ENCODE measurements at regions not wholly inside any gene's neighbourhood (a gene's known extent, or its start where the extent isn't known, plus 50 kb on each side); places are given as distances from the start of the nearest gene placed in this dataset.

- no peak overlapping the region for H3K27ac Mint-ChIP-seq
These were observed 77.3 kb upstream of the MSX1 start for GRCh38 chr4:4781936-4782707.

GRCh38 chr4:4780729-4781244 lies 78.7 kb upstream of the MSX1 start:
- DNase-seq, result no peak
- no peaks in the 10 kb centered on the region for H3K9me3 Mint-ChIP-seq
- H3K4me1 Mint-ChIP-seq, result no peaks in the 10 kb centered on the region
- H3K27me3 Mint-ChIP-seq, result peaks cover 2% of the 10 kb centered on the region
- H3K36me3 Mint-ChIP-seq (ENCODE audit: low read depth), result no peaks in the 10 kb centered on the region
- H3K4me3 Mint-ChIP-seq, result no peak overlapping the region
- H3K27ac Mint-ChIP-seq, result no peak overlapping the region
- no peak for ATAC-seq

More at GRCh38 chr4:4781936-4782707, 77.3 kb upstream of the MSX1 start:
- Mint-ChIP-seq H3K27me3 (no peaks in the 10 kb centered on the region), H3K4me3 (no peak overlapping the region), H3K4me1 (no peaks in the 10 kb centered on the region), H3K36me3 (ENCODE audit: low read depth) (no peaks in the 10 kb centered on the region), H3K9me3 (peaks cover 6% of the 10 kb centered on the region)
- no peak for ATAC-seq
- no peak for DNase-seq

- ATAC-seq (no peak), DNase-seq (no peak)
- Mint-ChIP-seq H3K4me3 (no peak overlapping the region), H3K27ac (no peak overlapping the region), H3K9me3 (no peaks in the 10 kb centered on the region), H3K27me3 (peaks cover 2% of the 10 kb centered on the region), H3K36me3 (ENCODE audit: low read depth) (no peaks in the 10 kb centered on the region), H3K4me1 (no peaks in the 10 kb centered on the region)
These were observed 80.0 kb upstream of the MSX1 start for GRCh38 chr4:4779486-4779885.

- no peak for ATAC-seq
These were observed 80.4 kb upstream of the MSX1 start for GRCh38 chr4:4779054-4779453.

DNA sequence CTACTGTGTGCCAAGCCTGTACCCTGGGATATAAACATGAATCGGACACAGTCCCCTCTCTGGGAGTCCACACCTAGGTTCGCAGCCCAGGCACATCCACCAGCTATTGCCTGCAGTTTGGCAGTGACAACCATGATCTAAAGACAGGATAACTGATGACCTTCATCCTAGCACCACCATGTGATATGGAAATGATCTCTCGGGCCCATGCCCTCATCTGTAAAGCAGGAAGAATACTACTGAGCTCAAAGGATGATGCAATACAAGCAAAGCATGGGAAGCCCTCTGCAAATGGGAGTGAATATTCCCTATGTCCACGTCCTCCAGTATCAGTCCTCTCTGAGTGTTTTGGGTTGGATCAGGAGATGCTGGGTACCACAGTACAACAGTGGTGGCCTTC lies 80.9 kb upstream of the MSX1 start:
- Mint-ChIP-seq H3K4me3 (no peak overlapping the region), H3K36me3 (ENCODE audit: low read depth) (no peaks in the 10 kb centered on the region), H3K9me3 (no peaks in the 10 kb centered on the region), H3K27ac (no peak overlapping the region), H3K4me1 (no peaks in the 10 kb centered on the region), H3K27me3 (peaks cover 2% of the 10 kb centered on the region)
- DNase-seq (no peak), ATAC-seq (no peak)

More at GRCh38 chr4:4779054-4779453, 80.4 kb upstream of the MSX1 start:
- Mint-ChIP-seq H3K36me3 (ENCODE audit: low read depth) (no peaks in the 10 kb centered on the region), H3K27me3 (peaks cover 2% of the 10 kb centered on the region), H3K27ac (no peak overlapping the region), H3K4me1 (no peaks in the 10 kb centered on the region), H3K9me3 (no peaks in the 10 kb centered on the region), H3K4me3 (no peak overlapping the region)
- no peak for DNase-seq

- ATAC-seq, result no peak
- no peak overlapping the region for H3K4me3 Mint-ChIP-seq
These were observed 82.5 kb upstream of the MSX1 start for GRCh38 chr4:4776934-4777333.

GRCh38 chr4:4776335-4776734 lies 83.1 kb upstream of the MSX1 start:
- Mint-ChIP-seq H3K9me3 (no peaks in the 10 kb centered on the region), H3K27ac (no peak overlapping the region), H3K4me3 (no peak overlapping the region), H3K4me1 (no peaks in the 10 kb centered on the region), H3K27me3 (peaks cover 2% of the 10 kb centered on the region), H3K36me3 (ENCODE audit: low read depth) (no peaks in the 10 kb centered on the region)
- ATAC-seq, result no peak
- DNase-seq, result no peak

More at GRCh38 chr4:4776934-4777333, 82.5 kb upstream of the MSX1 start:
- Mint-ChIP-seq H3K27ac (no peak overlapping the region), H3K36me3 (ENCODE audit: low read depth) (no peaks in the 10 kb centered on the region), H3K27me3 (peaks cover 2% of the 10 kb centered on the region), H3K4me1 (no peaks in the 10 kb centered on the region), H3K9me3 (no peaks in the 10 kb centered on the region)
- DNase-seq, result no peak

- Mint-ChIP-seq H3K4me3 (no peak overlapping the region), H3K27ac (no peak overlapping the region), H3K9me3 (no peaks in the 10 kb centered on the region), H3K4me1 (no peaks in the 10 kb centered on the region), H3K36me3 (ENCODE audit: low read depth) (no peaks in the 10 kb centered on the region), H3K27me3 (peaks cover 2% of the 10 kb centered on the region)
- DNase-seq (no peak), ATAC-seq (no peak)
These were observed 83.9 kb upstream of the MSX1 start for GRCh38 chr4:4775493-4776004.

DNA sequence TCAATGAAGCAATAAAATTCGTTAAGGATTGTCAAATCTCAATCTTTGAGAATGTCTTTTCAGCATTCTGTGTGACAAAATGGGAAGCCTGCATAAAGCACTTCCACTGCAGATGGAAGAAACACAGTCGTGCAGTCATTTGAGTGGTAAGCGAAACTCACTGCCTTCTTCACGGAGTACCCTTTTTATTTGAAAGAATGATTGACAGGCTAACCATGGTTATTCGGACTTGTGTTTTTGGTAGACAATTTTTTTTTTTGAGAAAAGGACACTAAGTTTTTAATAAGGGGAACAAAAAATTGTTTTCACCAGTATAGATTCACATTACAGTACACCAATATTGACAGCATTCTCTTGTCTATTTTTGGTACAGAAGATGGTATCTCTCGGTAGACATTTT lies 86.9 kb upstream of the MSX1 start:
- H3K4me3 Mint-ChIP-seq, result no peak overlapping the region
- H3K27me3 Mint-ChIP-seq, result peaks cover 2% of the 10 kb centered on the region
- no peak for DNase-seq
- no peaks in the 10 kb centered on the region for H3K36me3 Mint-ChIP-seq (ENCODE audit: low read depth)
- no peaks in the 10 kb centered on the region for H3K4me1 Mint-ChIP-seq
- H3K27ac Mint-ChIP-seq, result no peak overlapping the region
- no peaks in the 10 kb centered on the region for H3K9me3 Mint-ChIP-seq
- ATAC-seq, result no peak

GRCh38 chr4:4771160-4771559 lies 88.3 kb upstream of the MSX1 start:
- H3K27ac Mint-ChIP-seq, result no peak overlapping the region
- no peak for DNase-seq
- ATAC-seq, result no peak

GRCh38 chr4:4770610-4771009 lies 88.9 kb upstream of the MSX1 start:
- peaks cover 4% of the 10 kb centered on the region for H3K9me3 Mint-ChIP-seq
- DNase-seq (no peak), ATAC-seq (no peak)
- H3K4me3 Mint-ChIP-seq, result no peak overlapping the region
- no peaks in the 10 kb centered on the region for H3K4me1 Mint-ChIP-seq
- no peaks in the 10 kb centered on the region for H3K27me3 Mint-ChIP-seq
- no peaks in the 10 kb centered on the region for H3K36me3 Mint-ChIP-seq (ENCODE audit: low read depth)
- no peak overlapping the region for H3K27ac Mint-ChIP-seq

More at GRCh38 chr4:4771160-4771559, 88.3 kb upstream of the MSX1 start:
- Mint-ChIP-seq H3K27me3 (peaks cover under 1% of the 10 kb centered on the region), H3K36me3 (ENCODE audit: low read depth) (no peaks in the 10 kb centered on the region), H3K4me3 (no peak overlapping the region), H3K4me1 (no peaks in the 10 kb centered on the region), H3K9me3 (peaks cover 4% of the 10 kb centered on the region)

DNA sequence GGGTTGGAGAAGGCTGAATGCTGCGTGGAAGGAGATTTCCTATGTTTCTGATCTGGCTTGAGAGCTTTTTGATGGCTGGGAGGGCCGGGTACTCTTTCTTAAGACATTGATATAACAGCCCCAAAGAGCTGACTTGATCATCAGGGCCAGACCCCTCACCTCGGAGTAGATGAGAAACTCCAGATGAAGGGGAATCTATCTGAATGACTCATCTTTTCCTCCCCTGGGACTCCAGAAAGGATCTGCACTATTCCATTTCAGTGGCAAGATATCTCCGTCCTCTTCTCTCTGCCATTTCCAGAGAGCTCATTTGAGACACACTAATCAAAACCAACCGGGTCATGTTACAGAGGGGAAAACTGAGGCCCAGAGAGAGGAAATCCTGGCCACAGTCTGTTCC lies 92.9 kb upstream of the MSX1 start:
- no peak overlapping the region for H3K4me3 Mint-ChIP-seq

DNA sequence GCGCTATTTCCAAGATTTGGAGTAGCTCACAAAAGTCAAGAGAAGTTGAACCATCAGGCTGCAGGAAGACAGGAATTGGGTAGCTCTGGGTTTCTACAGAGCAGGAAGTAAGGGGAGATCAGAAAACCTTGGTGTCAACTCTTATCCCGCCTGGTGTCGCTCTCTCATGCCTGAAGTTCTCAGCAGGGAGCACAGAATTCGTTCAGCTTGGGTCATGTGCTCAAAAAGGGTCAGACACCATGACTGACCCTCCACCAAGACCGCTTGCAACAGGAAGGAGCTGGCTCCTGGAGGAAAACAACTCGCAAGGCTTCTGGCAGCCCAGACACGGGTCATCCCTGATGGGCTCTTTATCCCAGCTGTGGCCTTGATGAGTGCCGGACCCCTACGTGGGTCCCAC lies 93.7 kb upstream of the MSX1 start:
- H3K9me3 Mint-ChIP-seq, result peaks cover 9% of the 10 kb centered on the region
- H3K27me3 Mint-ChIP-seq, result peaks cover 3% of the 10 kb centered on the region
- H3K27ac Mint-ChIP-seq, result no peak overlapping the region
- no peak for ATAC-seq
- peaks cover 14% of the 10 kb centered on the region for H3K4me1 Mint-ChIP-seq
- peaks cover 6% of the 10 kb centered on the region for H3K36me3 Mint-ChIP-seq (ENCODE audit: low read depth)
- no peak overlapping the region for H3K4me3 Mint-ChIP-seq
- DNase-seq, result no peak

More for the DNA sequence above, 92.9 kb upstream of the MSX1 start:
- Mint-ChIP-seq H3K27me3 (peaks cover 3% of the 10 kb centered on the region), H3K9me3 (peaks cover 9% of the 10 kb centered on the region), H3K27ac (no peak overlapping the region), H3K4me1 (peaks cover 14% of the 10 kb centered on the region), H3K36me3 (ENCODE audit: low read depth) (peaks cover 6% of the 10 kb centered on the region)
- DNase-seq, result no peak
- no peak for ATAC-seq

- H3K9me3 Mint-ChIP-seq, result peaks cover 9% of the 10 kb centered on the region
- ATAC-seq (no peak), DNase-seq (no peak)
- peaks cover 14% of the 10 kb centered on the region for H3K4me1 Mint-ChIP-seq
- H3K27ac Mint-ChIP-seq, result no peak overlapping the region
- H3K27me3 Mint-ChIP-seq, result peaks cover 3% of the 10 kb centered on the region
- H3K4me3 Mint-ChIP-seq, result no peak overlapping the region
- H3K36me3 Mint-ChIP-seq (ENCODE audit: low read depth), result peaks cover 6% of the 10 kb centered on the region
These were observed 94.9 kb upstream of the MSX1 start for GRCh38 chr4:4764558-4764905.

DNA sequence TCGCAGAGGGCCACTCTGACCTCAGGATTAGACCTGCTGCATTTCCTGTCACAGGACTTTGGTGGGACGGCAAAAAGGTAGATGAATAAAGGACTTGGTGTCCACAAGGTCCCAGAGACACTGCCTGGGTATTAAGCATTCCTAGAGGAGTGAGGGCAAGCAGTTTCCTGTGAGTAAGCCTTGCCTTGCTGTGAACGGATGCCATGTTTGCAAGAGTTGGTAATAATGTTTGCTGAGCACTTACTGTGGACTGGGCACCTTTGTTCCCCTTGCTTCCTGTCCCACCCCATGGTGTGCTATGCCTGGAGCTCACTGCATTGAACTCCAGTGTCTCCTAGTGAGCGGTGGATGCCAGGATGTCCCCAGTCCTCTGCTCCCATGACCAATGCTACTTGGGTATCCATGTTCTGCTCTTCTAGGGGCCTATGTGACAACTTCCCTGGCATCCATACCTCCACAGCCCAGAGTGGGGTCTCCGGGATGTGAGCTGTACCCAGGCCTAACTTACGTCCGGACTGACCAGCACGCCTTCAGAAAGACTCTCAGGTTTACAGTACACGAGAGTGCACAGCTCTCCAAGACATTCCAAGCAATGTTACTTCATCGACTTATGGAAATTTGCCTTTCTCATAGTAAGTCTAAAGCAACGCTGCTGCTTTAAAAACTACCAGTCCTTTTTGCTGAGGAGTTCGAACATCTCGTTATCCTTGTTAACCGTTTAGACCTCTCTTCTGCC lies 95.5 kb upstream of the MSX1 start:
- ATAC-seq (no peak), DNase-seq (no peak)
- Mint-ChIP-seq H3K9me3 (peaks cover 9% of the 10 kb centered on the region), H3K4me3 (no peak overlapping the region), H3K27ac (no peak overlapping the region), H3K4me1 (peaks cover 14% of the 10 kb centered on the region), H3K36me3 (ENCODE audit: low read depth) (peaks cover 6% of the 10 kb centered on the region), H3K27me3 (peaks cover 3% of the 10 kb centered on the region)
